Esophagus muscularis mucosa (tissue), 4 donors: ENCODE measurements at regions not wholly inside any gene's neighbourhood (a gene's known extent, or its start where the extent isn't known, plus 50 kb on each side); places are given as distances from the start of the nearest gene placed in this dataset.
"Not testable (repeated sequence)": the region's sequence is repeated elsewhere in the genome, so short reads cannot be mapped to it uniquely, and the experiment has no call there.

Experiments
- DNase-seq: peaks from one replicate; pipeline ENCODE4 v3.0.0-alpha.2; 2017; ENCODE audit errors: extremely low spot score
- H3K27ac ChIP-seq, 4 donors: fragments of 200-600 bp; sonication (generic); replicated peaks in 1 of 4; 1 replicate in 3 of 4; 2 replicates in 1 of 4; pipeline ENCODE4 v1.5.1; 2016 to 2019; ENCODE audit warnings: mild to moderate bottlenecking in 1 of 4
- H3K27me3 ChIP-seq, 4 donors: fragments of 200-600 bp; sonication (generic); one replicate each; pipeline versions ENCODE4 v1.5.1 to v1.6.0; 2016 to 2019
- H3K36me3 ChIP-seq, 4 donors: fragments of 200-600 bp; sonication (generic); one replicate each; pipeline ENCODE4 v1.5.1; 2016 to 2019
- H3K4me1 ChIP-seq, 4 donors: fragments of 200-600 bp; sonication (generic); one replicate each; pipeline ENCODE4 v1.5.1; 2016 to 2019
- H3K4me3 ChIP-seq, 4 donors: fragments of 200-600 bp; sonication (generic); 1 replicate in 2 of 4; 2 replicates in 2 of 4; pipeline ENCODE4 v1.5.1; 2016 to 2019; ENCODE audit warnings: mild to moderate bottlenecking in 4 of 4, moderate library complexity in 1 of 4
- H3K9me3 ChIP-seq, 4 donors: fragments of 200-600 bp; sonication (generic); 1 replicate in 3 of 4; 2 replicates in 1 of 4; pipeline ENCODE4 v1.5.1; 2016 to 2019
- EP300 ChIP-seq: sonication (generic); formaldehyde crosslinking; IDR thresholded peaks from one replicate; pipeline ENCODE4 v1.6.1; 2017; ENCODE audit warnings: antibody characterized with exemption
- POLR2A ChIP-seq: fragments of 450-650 bp; IDR thresholded peaks from one replicate; pipeline ENCODE4 v1.6.1; 2017; ENCODE audit warnings: antibody characterized with exemption, moderate library complexity, mild to moderate bottlenecking, low read depth
- POLR2AphosphoS5 ChIP-seq, 2 donors: sonication (generic); formaldehyde crosslinking; IDR thresholded peaks; one replicate each; pipeline ENCODE4 v1.6.1; 2017; ENCODE audit warnings: antibody characterized with exemption in 2 of 2
- WGBS: methylation state at CpG from one replicate; pipeline ENCODE4 v1.1.5; 2018; 5-methylcytosine and 5-hydroxymethylcytosine counted together
- intact Hi-C: fragments of 100-400 bp; cut with DNase I; formaldehyde crosslinking; loops from one replicate; pipeline ENCODE4 v1.15.1; 2023
- TF ChIP-seq, protein P1 (sequence below), 3 experiments: fragments of 200-600 bp in 2 of 3; fragments of 450-650 bp in 1 of 3; sonication (generic) in 2 of 3; IDR thresholded peaks; one replicate each; pipeline ENCODE4 v1.5.1; 2017 to 2019; ENCODE audit warnings: antibody characterized with exemption in 3 of 3, mild to moderate bottlenecking in 2 of 3, moderate library complexity in 1 of 3

DNA sequence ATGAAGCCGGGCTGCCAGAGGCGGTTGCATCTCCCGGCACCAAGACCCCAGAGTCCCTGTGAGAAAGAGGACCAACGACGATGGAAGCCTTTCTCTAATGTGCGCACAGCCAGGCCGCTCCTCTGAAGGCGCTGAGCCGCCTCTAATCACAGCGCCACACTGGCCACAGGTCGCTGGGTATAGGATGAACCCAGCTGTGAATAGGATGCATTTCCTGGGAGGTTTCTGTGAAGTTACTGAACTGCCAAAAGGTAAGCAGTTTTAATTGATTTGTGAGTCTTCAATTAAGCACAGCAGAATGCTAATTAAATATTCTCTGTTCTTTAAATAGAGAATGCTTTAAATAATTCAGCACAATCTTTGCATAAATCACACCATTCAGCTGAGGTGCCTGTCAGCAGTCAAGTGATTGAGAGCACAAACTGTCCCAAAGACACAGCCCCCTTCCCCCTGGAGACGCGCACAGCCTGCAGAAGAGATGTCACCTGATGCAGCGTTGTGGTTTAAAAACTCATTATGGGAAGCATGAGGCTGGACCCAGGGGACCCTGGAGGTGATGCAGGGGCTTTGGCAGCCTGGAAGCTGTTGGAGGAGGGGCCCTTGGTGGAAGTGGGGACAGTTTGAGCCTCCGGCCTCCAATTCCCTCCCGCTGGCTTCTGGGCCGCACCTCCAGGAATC lies 98.1 kb downstream of the RTP5 start:
- intact Hi-C loops, result no loop called here
- no peak overlapping the region for H3K4me3 ChIP-seq
- no peaks in the 10 kb centered on the region for H3K9me3 ChIP-seq
- H3K4me1 ChIP-seq, result peaks cover 0 to 8% (median 0%) of the 10 kb centered on the region in 4 donors
- H3K27ac ChIP-seq, result no peak overlapping the region
- no peak for TF ChIP-seq EP300
- TF ChIP-seq, protein P1, sequence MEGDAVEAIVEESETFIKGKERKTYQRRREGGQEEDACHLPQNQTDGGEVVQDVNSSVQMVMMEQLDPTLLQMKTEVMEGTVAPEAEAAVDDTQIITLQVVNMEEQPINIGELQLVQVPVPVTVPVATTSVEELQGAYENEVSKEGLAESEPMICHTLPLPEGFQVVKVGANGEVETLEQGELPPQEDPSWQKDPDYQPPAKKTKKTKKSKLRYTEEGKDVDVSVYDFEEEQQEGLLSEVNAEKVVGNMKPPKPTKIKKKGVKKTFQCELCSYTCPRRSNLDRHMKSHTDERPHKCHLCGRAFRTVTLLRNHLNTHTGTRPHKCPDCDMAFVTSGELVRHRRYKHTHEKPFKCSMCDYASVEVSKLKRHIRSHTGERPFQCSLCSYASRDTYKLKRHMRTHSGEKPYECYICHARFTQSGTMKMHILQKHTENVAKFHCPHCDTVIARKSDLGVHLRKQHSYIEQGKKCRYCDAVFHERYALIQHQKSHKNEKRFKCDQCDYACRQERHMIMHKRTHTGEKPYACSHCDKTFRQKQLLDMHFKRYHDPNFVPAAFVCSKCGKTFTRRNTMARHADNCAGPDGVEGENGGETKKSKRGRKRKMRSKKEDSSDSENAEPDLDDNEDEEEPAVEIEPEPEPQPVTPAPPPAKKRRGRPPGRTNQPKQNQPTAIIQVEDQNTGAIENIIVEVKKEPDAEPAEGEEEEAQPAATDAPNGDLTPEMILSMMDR (IDR thresholded peaks at IDR 0.05), result no peak
- no peak for TF ChIP-seq POLR2AphosphoS5 (IDR thresholded peaks at IDR 0.05)
- TF ChIP-seq POLR2A, result no peak
- WGBS, result 93% methylated on average over 17 of the region's 17 CpGs
- H3K36me3 ChIP-seq, result peaks cover 0 to 14% (median 6%) of the 10 kb centered on the region in 4 donors
- DNase-seq, result no peak
- no peaks in the 10 kb centered on the region for H3K27me3 ChIP-seq

DNA sequence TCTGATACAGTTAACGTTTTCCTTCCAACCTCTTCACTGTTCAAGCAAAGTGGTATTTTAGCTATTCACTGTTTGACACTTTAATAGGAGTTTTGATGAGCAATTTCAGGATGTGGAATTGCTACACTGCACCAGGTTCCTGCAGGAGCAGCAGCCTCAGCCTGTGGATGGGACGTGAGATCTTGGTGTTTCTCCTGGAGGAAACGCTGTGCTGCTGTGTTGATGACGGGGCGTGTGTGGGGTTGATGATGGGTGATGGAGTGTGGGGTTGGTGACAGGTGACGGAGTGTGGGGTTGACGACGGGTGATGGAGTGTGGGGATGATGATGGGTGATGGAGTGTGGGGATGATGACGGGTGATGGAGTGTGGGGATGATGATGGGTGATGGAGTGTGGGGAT lies 98.9 kb downstream of the RTP5 start:
- WGBS, result 92% methylated on average over 9 of the region's 9 CpGs
- Histone ChIP-seq H3K9me3 (no peaks in the 10 kb centered on the region), H3K27me3 (no peaks in the 10 kb centered on the region), H3K4me1 (peaks cover 0 to 8% (median 0%) of the 10 kb centered on the region in 4 donors), H3K27ac (no peak overlapping the region), H3K36me3 (peaks cover 0 to 21% (median 7%) of the 10 kb centered on the region in 4 donors), H3K4me3 (no peak overlapping the region)
- TF ChIP-seq EP300 (no peak), POLR2A (no peak), POLR2AphosphoS5 (IDR thresholded peaks at IDR 0.05) (no peak)
- TF ChIP-seq, protein P1 (IDR thresholded peaks at IDR 0.05), result no peak
- no peak for DNase-seq
- intact Hi-C loops, result no loop called here

DNA sequence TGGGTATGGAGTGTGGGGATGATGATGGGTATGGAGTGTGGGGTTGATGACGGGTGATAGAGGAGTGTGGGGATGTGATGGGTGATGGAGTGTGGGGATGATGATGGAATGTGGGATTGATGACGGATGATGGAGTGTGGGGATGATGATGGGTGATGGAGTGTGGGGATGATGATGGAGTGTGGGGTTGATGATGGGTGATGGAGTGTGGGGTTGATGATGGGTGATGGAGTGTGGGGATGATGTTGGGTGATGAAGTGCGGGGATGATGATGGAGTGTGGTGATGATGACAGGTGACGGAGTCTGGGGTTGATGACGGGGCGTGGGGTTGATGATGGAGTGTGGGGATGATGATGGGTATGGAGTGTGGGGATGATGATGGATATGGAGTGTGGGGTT lies 99.7 kb downstream of the RTP5 start:
- intact Hi-C loops, H3K9me3 ChIP-seq, H3K27me3 ChIP-seq, H3K4me3 ChIP-seq, DNase-seq, H3K27ac ChIP-seq, H3K4me1 ChIP-seq: not testable (repeated sequence)
- WGBS, result 88% methylated on average over 6 of the region's 6 CpGs
- peaks cover 0 to 23% (median 11%) of the 10 kb centered on the region in 4 donors for H3K36me3 ChIP-seq

DNA sequence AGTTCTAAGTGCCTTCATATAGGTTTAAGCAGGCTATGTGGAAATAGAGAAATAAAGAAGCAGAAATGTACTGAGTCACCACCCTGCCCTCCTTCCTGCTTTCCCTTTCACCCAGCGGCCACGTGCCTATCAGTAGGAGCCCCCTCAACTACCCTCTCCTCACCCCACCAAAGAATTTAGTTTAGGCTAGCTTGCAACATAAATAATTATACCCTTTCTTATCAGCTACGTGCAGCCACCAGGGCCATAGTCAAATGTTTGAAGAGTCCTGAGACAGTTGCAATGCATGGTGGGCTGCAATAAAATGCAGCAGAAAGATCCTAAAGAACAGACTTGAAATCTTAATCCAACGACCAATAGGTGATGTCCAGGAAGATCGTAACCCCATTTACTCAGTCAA lies 101.2 kb downstream of the RTP5 start:
- intact Hi-C loops, result no loop called here
- WGBS, result 79% methylated on average over 5 of the region's 5 CpGs
- no peaks in the 10 kb centered on the region for H3K27me3 ChIP-seq

DNA sequence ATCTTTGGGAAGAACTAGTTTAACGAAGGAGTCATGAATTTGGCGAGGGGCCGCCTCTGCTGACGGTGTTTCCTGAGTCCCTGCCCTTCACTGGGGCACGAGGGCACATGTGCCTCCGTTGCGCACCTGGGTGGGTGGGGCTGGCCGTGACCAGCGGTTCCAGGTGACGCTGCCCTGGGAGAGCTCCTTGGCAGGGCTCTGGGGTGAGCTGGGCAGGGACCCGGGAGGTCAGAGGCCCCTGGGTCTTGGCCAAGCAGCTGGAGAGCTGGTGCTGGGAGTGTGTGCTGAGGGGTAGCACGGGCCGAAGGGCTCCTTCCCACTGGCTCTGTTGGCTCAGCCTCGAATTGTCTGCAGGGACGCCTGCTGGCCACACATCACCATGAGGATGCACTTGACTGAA lies 104.6 kb downstream of the RTP5 start:
- TF ChIP-seq POLR2A (no peak), POLR2AphosphoS5 (IDR thresholded peaks at IDR 0.05) (no peak), EP300 (no peak)
- TF ChIP-seq, protein P1 (IDR thresholded peaks at IDR 0.05), result no peak
- intact Hi-C loops, result no loop called here
- peaks cover 0 to 32% (median 15%) of the 10 kb centered on the region in 4 donors for H3K36me3 ChIP-seq
- peaks cover 0 to 7% (median 0%) of the 10 kb centered on the region in 4 donors for H3K9me3 ChIP-seq
- WGBS, result 90% methylated on average over 15 of the region's 15 CpGs
- H3K27ac ChIP-seq, result no peak overlapping the region
- no peaks in the 10 kb centered on the region for H3K27me3 ChIP-seq
- no peak overlapping the region for H3K4me3 ChIP-seq
- H3K4me1 ChIP-seq, result no peaks in the 10 kb centered on the region
- DNase-seq, result no peak

More for the DNA sequence above, 101.2 kb downstream of the RTP5 start:
- no peak for DNase-seq
- TF ChIP-seq POLR2AphosphoS5 (IDR thresholded peaks at IDR 0.05), result no peak
- no peak for TF ChIP-seq EP300
- TF ChIP-seq POLR2A, result no peak
- TF ChIP-seq, protein P1 (IDR thresholded peaks at IDR 0.05), result no peak
- Histone ChIP-seq H3K36me3 (peaks cover 0 to 32% (median 15%) of the 10 kb centered on the region in 4 donors), H3K4me3 (no peak overlapping the region), H3K27ac (no peak overlapping the region), H3K9me3 (no peaks in the 10 kb centered on the region), H3K4me1 (peaks cover 0 to 6% (median 0%) of the 10 kb centered on the region in 4 donors)
